HG02642 (cell line): ENCODE measurements at regions not wholly inside any gene's neighbourhood (a gene's known extent, or its start where the extent isn't known, plus 50 kb on each side); places are given as distances from the start of the nearest gene placed in this dataset.
"Not testable (repeated sequence)": the region's sequence is repeated elsewhere in the genome, so short reads cannot be mapped to it uniquely, and the experiment has no call there.

Experiments
- ATAC-seq: cut with Tn5 transposase; IDR thresholded peaks from one replicate; pipeline ENCODE4 v1.9.1; 2021; ENCODE audit warnings: mild to moderate bottlenecking; ENCODE audit not compliant: unreplicated experiment, poor library complexity

GRCh38 chr4:32672359-32672758 is 1952.2 kb downstream of the PCDH7 start:
- no peak for ATAC-seq

DNA sequence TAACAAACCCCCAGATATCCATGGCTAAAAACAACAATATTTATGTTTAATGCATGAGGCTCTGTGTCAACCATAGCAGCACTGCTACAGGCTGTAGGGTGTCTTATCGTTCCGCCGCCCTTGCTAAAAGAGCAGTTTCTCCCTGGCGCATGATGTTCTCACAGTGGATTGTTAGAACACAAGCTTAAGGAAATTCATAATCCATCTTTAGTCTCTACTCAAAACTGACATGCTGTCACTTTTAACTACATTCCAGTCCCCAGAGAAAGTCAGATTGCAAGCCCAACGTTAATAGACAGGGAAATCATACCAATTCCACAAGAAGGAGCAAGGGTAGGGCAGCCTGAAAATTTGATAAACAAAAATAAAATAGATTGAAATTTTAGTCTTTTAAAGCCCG is 1960.8 kb downstream of the PCDH7 start:
- ATAC-seq = no peak

- no peak for ATAC-seq
These were observed 1964.0 kb downstream of the PCDH7 start for GRCh38 chr4:32684160-32684559.

- no peak for ATAC-seq
These were observed 1966.0 kb downstream of the PCDH7 start for GRCh38 chr4:32686123-32686522.

GRCh38 chr4:32689518-32689917 is 1969.3 kb downstream of the PCDH7 start:
- ATAC-seq = no peak

DNA sequence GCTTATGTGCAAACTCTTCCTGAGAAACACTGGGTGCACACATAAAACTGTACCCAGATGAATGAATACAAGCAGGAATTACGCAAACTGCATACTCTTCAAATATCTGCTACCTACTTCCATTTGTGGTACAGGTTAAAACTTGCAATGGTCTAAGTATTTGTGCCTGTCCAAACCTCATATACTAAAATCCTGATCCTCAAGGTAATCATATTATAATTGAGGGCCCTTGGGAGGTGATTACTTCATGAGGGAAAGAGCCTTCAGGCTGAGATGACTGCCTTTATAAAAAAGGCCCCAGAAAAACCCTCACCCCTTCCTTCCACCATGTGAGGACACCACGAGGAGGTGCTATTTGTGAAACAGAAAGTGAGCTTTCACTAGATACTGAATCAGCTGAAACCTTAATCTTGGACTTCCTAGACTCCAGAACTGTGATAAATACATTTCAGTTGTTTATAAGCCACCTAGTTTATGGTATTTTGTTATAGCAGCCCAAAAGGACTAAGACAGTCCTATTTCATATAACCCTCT is 1977.2 kb downstream of the PCDH7 start:
- ATAC-seq = no peak

DNA sequence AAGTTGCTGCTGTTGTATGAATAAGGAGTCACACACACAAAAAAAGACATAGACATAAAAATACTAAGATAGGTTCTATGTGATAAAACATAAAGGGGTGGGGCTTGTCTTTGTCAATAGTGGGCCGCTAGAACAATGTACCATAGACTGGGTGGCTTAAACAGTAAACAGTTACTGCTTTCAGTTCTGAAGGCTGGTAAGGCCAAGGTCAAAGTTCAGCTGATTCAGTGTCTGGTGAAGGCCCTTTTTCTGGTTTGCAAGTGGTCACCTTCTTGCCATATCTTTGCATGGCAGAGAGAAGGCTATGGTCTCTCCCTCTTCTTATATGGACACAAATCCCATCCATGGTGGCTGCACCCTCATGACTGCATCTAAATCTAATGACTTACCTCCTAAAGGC is 1980.7 kb downstream of the PCDH7 start:
- no peak for ATAC-seq

- ATAC-seq = no peak
These were observed 1986.7 kb downstream of the PCDH7 start for GRCh38 chr4:32706893-32707292.

- not testable (repeated sequence) for ATAC-seq
These were observed 1996.0 kb downstream of the PCDH7 start for GRCh38 chr4:32716090-32716620.

DNA sequence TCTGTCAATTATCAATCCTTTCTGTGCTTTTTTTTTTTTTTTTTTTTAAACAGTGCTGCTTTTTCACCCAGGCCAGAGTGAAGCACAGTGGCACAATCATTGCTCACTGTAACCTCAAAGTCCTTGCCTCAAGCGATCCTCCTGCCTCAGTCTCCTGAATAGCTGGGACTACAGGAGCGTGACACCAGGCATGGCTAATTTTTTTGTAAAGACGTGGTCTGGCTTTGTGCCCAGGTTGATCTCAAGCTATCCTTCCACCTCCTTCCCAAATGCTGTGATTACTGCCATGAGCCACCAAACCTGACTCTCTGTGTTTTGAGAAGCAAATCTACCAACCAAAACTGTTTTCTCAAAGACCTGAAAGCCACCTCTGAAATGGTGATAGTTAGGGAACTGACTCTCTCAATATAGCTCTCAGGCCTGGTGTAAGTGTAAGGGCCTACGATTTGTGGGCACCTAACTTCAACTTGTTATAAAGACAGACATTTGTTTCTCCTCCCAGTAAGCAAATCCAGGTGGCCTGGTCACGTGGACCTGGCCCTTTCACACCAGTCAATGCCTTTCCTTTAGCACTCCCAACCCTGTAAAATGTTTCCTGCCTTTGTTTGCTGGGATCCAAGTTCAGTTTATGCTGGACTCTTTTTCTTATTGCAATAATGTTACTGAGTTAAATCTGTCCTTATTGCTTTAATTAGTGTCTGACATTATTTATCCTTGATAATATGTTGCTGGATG is 2015.9 kb downstream of the PCDH7 start:
- ATAC-seq = no peak

DNA sequence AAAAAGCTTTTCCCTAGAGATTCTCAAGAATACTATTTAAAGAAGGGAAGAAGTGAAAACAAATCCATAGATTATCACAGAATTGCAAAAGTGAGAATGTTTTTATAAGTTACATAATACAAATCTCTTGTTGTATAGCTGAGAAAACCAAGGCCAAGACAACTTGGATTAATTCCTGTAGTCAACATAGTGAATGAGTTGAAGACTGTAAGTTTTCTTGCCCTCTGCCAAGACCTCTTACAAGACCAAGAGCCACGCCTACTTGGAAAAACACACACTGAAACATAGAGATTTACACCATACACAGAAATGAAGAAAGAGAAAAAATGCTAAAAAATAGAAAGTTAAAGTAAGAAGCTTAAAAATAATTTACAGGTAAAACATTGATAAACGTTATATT is 2024.0 kb downstream of the PCDH7 start:
- ATAC-seq = no peak

GRCh38 chr4:32745351-32745750 is 2025.2 kb downstream of the PCDH7 start:
- no peak for ATAC-seq

DNA sequence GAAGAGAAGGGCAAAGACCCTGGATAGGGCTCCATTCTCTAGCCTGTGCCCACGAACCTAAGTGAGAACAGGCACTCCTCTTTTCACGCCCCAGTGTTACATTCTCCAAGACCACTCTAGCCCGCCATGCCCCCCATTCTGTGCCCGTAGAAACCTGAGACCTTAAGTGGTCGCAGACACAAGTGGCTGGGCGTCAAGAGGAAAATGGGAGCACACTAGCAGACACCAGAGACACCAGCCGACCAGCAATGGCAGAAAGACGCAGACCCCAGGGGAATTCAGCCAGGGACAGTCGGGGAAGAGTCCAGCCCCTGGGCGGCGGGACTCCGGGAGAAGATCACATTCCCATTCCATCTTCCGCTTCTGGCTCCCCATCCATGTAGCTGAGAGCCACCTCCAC is 2027.9 kb downstream of the PCDH7 start:
- no peak for ATAC-seq

GRCh38 chr4:32748498-32748897 is 2028.3 kb downstream of the PCDH7 start:
- no peak for ATAC-seq

DNA sequence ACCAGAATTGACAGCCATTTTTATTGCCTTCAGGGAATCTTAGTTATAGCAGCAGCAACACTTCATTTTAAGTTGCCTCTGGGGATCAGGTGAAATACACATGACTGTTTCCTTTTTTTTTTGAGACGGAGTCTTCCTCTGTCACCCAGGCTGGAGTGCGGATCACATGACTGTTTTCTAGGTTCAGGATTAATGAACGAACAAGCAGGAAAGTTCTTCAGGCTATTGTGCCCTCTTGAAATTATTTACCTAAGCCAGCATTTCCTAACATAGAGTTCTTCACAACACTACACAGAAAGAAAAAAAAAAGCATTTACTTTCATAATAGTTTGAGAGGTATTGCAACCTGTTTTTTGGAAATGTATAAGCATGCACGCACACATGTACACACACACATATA is 2032.8 kb downstream of the PCDH7 start:
- no peak for ATAC-seq

DNA sequence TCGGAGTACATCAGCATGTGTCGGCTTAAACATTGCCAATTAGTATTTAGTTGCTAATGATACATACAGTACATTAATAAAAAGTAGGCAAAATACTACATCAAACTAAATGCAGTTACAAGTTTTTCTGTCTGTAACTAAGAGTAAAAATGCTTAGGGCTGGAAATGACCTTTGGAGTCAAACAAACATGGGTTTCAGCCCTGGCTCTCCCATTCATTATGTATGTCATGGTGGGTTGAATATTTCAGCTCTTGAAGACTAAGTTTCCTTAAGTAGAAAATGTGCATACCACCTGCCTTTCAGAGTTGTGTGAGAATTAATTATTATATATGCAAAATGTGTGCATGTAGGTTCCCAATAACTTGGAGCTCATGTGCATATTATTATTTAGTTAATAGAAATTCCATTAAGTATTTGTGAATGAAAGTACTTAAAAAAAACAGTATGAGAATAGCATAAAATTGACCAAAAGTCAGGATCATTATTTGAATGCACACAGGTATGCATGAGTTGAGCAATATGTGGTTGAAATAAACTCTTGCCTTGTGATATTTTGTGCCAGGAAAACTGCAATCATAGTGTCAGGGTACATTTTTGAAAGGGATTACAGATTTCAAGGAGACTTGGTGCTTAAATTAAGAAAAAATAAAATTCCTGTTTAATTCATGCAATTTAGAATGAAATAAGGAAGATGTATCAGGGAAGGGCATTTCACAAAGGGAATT is 2048.7 kb downstream of the PCDH7 start:
- ATAC-seq = no peak

GRCh38 chr4:32771491-32771890 is 2051.3 kb downstream of the PCDH7 start:
- ATAC-seq = no peak

DNA sequence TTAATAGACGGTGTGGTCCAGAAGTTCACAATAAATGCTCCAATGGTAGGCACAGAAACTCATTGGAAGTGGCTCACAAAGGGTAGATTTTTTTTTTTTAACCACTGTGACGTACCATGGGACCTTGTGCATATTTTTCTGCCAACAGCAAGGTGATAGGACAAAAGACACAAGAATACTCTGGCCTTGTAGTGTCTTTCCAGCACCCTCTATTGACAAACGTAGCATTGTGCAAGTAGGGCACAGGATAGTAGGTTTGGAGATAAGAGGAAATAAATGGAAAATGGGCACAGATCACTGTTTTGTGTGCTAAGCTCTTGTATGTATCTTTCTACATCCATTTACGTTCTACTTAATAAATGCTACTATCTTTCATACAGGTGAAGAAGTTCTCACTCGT is 2054.9 kb downstream of the PCDH7 start:
- ATAC-seq = no peak

- ATAC-seq = no peak
These were observed 2056.4 kb downstream of the PCDH7 start for GRCh38 chr4:32776435-32777203.

GRCh38 chr4:32778025-32778424 is 2057.9 kb downstream of the PCDH7 start:
- no peak for ATAC-seq

GRCh38 chr4:32778938-32779337 is 2058.8 kb downstream of the PCDH7 start:
- no peak for ATAC-seq
